ENCODE measurements at regions not wholly inside any gene's neighbourhood (a gene's known extent, or its start where the extent isn't known, plus 50 kb on each side); places are given as distances from the start of the nearest gene placed in this dataset.
"Not testable (repeated sequence)": the region's sequence is repeated elsewhere in the genome, so short reads cannot be mapped to it uniquely, and the experiment has no call there.

DNA sequence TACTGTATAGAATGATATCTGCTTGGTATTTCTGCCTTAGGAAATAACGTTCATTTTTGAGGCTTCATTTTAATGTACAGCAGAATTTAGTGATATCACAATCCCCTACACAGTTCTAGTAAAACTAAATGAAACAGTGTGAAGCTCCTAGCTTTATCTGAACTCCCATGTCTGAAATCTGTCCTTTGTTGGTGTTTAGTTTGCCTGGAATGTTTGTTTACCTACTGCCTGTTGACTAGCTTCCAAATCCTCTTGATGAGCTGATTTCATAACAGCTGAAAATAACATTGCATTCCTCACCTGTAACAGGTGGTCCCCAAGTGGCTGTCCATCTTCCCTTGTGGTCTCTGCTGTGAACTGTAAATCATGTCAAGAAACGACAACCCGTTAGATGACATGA is 629.1 kb downstream of the TTLL7 start:
- not testable (repeated sequence) for DNase-seq

- not testable (repeated sequence) for DNase-seq
These were observed 633.6 kb downstream of the TTLL7 start for GRCh38 chr1:83365320-83365719.

DNA sequence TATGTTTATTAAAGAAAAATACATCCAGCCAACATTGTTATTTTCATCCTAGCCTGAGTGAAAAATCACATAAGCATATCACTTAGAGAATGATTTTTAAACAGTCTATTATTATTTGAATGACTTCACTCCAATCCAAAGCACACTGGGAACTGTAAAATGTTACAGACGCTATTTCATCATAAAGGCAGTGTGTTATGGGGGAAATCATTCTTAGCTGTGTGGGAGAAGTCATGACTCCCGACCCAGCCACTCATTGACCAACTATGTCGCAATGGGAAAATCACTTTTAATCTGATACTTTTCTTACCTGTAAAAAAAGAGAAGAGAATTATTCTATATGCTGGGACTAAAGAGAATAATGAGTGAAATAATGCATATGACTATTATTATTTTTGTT is 653.6 kb downstream of the TTLL7 start:
- not testable (repeated sequence) for DNase-seq

DNA sequence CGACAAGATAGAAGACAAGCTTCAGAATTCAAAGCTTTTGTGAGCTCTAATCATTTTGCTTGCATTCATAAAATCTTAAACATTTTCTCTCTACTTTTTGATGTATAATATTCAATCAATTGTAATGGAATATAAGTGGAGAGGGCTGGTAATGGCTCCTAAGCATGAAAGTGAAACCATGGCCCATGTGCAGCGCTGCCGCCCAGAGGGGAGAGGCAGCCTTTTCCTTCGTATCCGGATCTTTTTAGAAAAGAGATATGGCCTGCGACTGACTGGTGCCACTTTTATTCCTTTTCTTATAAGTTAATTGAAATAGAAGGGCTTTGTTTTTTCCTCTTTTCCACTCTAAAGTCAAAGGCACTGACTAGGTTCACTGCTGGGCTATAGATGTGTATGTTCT is 655.2 kb downstream of the TTLL7 start:
- not testable (repeated sequence) for DNase-seq

DNA sequence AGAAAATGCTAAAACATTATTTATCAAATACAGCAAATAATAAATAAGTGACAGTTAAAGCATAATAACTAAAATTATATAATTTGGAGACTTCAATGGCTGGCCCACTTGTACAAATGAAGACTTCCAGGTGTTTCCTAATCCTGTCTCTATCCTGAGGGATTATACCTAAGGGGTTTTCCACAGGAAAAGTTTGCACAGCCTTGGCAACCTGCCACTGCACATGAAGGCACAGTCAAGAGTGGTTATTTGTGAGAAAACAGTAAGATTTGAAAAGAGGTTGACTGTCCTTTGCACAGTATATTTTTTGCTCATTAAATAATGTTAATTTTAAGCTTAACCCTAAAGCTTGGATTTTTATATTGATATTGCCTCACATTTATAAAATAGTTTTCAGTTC is 655.9 kb downstream of the TTLL7 start:
- DNase-seq = not testable (repeated sequence)

DNA sequence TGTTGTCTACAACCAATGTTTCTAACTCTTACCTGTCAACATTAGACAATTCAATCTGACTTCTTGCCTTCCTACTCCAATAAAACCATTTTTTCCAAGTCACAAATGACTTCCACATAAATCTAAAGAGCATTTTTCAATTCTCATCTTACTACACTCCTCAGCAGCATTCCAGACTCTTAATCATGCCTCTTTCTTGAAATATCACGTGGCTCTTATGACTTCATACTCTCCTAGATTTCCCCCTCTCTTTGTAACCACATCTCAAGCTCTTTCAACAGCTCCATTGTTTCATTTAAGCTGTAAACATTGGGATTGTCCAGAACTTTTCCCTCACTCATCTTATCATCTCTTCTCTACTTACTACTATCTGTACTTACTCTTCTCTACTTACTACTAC is 666.6 kb downstream of the TTLL7 start:
- not testable (repeated sequence) for DNase-seq

DNA sequence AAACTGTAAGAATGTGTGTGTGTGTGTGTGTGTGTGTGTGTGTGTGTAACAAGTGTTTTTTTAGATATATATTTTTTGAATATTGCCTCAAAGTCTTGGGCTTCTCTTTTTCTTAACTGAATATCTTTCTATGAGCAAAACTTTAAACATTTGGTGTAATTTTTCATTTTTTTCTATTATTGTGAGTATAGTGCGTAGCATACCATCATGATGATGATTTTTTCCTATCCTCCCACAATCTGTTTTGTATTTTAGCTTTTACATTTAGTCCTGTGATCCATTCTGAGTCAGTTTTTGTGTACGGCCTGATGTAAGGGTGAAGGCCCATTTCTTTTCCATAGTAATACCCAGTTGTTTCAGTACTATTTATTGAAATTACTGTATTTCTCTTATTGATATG is 680.6 kb downstream of the TTLL7 start:
- DNase-seq = no peak

DNA sequence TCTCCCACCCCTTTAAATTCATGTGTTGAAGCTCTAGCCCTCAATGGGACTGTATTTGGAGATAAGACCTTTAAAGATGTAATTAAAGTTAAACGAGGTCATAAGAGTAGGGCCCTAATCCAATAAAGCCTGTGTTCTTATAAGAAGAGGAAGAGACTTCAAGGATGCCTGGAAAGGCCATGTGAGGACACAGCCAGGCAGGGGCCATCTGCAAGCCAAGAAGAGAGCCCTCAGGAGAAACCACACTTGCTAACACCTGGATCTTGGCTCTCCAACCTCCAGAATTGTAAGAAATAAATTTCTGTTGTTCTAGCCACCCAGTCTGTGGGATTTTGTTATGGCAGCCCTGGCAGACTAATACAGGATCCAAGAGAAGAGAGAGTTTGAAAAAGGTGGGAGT is 683.5 kb downstream of the TTLL7 start:
- not testable (repeated sequence) for DNase-seq

GRCh38 chr1:83310161-83310560 is 688.8 kb downstream of the TTLL7 start:
- DNase-seq = not testable (repeated sequence)

- not testable (repeated sequence) for DNase-seq
These were observed 689.9 kb downstream of the TTLL7 start for GRCh38 chr1:83309035-83309434.

- DNase-seq = not testable (repeated sequence)
These were observed 692.1 kb downstream of the TTLL7 start for GRCh38 chr1:83306811-83307210.

DNA sequence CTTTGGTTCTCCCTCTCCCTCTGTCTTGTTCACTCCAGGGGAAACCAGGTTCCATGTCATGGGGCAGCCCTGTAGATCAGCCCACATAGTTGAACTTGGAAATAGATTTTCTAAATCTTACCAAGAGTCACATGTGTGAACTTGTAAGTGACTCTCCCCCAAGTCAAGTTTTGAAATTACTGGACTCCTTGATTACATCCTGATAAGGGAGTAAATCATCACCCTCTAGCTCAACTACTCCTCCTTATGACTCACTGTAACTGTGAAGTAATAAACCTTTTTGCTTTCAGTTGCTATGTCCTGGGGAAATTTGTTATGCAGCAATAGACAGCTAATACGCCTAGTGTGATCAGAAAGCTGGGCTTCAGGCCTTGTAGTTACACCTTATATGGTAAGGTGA is 703.3 kb downstream of the TTLL7 start:
- DNase-seq = not testable (repeated sequence)

DNA sequence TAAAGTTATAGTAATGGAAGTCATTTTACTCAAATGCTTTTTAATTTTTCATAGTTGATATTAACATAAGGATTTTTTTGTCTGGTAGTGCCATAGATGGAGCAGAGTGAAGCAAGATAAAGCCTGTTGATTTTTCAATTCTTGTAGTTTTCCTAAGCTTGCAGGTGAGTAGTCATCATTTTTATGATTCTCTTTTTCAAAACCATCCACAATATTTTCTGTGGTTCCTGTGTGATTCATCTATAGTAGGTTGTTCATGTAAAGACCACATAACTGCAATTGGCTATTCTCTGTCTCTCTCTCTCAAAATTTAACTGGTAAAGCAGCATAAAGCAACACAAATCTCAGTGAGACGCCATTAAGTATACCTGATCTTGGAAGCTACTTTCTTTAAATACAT is 711.5 kb downstream of the TTLL7 start:
- DNase-seq = not testable (repeated sequence)

DNA sequence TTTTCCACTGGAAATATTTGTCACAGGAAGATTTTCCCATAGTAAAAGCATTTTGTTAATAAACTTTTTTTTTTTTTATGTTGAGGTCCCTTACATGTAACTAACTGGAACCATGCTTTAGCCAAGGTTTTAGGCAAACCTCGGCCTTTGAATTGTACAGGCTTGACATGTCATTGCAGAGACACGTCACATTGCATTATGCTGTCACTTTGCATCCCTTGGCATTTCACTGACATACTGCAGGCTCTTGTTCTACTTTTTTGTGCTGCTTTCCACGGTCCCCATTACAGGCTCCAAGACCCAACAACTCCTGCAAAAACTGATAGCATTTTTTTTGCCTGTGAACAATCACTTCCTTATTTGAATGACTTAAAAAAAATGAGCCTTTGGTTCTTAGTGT is 724.3 kb downstream of the TTLL7 start:
- not testable (repeated sequence) for DNase-seq

GRCh38 chr1:83272484-83272883 is 726.4 kb downstream of the TTLL7 start:
- not testable (repeated sequence) for DNase-seq

- not testable (repeated sequence) for DNase-seq
These were observed 727.1 kb downstream of the TTLL7 start for GRCh38 chr1:83271834-83272233.

DNA sequence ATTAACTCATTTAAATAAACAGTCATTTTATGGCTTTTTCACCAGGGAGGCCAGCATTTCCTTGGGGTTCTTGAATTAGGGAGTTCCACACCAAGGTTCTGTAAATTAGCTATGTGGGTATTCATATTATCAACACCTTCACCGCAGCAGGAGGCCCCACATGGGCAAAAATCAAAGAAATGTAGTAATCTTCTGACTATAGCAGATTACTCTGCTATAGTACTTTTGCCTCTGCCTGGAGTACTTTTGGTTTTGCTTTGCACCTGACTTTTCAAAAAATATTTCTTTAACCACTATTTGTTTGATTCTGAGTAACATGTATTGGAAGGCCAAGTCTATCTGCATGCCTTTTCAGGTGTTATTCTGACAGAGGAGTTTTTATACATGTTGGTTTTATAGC is 728.1 kb downstream of the TTLL7 start:
- not testable (repeated sequence) for DNase-seq

DNA sequence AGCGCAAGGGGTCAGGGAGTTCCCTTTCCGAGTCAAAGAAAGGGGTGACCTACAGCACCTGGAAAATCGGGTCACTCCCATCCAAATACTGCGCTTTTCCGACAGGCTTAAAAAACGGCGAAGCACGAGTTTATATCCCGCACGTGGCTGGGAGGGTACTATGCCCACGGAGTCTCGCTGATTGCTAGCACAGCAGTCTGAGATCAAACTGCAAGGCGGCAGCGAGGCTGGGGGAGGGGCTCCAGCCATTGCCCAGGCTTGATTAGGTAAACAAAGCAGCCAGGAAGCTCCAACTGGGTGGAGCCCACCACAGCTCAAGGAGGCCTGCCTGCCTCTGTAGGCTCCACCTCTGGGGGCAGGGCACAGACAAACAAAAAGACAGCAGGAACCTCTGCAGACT is 735.1 kb downstream of the TTLL7 start:
- DNase-seq = not testable (repeated sequence)

- DNase-seq = not testable (repeated sequence)
These were observed 747.2 kb downstream of the TTLL7 start for GRCh38 chr1:83251687-83252086.

DNA sequence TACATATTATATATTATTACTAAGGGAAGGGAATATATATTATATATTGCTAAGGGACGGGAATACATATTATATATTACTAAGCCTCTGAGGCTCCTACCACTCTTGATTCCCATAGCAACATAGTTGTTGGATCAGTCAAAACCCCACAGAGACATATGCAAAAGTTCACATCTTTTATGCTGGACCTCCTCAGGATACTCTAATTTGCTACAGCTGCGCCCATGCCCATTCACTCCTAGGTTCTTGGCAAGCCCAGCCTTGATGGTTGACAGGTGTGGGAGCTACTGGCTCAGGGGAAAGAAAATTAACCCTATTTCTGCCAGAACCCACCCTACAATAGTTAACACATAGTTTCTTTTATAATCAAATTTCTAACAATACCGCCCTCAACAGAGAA is 752.2 kb downstream of the TTLL7 start:
- DNase-seq = not testable (repeated sequence)

GRCh38 chr1:83244832-83245231 is 754.1 kb downstream of the TTLL7 start:
- not testable (repeated sequence) for DNase-seq

DNA sequence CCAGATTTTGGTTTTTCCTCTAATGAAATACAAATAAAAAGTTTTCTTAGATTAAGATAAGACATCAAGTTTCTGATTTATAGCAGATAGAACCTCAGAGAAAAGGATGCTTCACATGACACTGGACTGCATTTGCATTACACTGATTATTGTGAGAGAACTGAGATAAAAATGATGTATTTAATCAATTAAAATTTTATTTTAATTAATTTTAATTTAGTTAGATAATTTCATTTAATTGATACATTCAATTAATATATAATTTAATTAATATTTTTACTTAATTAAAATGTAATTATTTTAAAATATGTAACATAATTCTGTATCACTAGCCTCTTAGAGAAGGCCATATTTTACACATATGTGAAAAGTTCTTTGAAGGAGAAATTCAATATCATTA is 759.4 kb downstream of the TTLL7 start:
- DNase-seq = not testable (repeated sequence)

DNA sequence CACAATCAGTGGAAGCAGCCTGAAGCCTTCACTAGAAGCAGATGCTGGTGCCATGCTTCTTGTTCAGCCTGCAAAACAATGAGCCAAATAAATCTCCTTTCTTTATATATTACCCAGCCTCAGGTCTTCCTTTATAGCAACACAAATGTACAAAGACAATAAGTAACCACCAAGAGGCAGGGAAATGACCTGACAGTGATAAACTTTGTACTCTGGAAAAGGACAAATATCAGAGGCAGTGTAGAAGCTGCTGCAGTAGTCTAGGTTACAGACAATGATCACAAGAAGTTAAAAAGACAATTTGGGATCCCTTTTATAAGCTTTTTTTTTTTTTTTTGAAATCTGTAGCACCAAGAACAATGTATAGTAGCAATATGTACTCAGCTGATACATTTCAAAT is 760.3 kb downstream of the TTLL7 start:
- not testable (repeated sequence) for DNase-seq

DNA sequence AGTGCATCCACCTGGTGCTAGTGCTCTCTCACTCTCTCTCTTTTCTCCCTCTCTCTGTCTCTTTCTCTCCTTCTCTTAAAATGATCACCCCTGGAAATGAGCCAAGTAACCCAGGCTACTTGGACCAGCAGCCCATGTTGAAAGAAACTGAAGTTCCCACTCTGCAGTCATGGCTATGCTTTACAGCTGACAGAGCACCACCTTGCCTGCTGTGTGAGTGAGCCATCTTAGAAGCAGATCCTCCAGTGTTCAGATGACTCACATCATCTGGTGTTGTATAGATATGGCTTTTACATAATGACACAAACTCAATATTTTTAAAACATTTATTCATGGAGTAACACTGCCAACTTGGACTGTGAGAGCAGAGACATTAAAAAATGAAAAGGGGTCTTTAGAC is 779.1 kb downstream of the TTLL7 start:
- DNase-seq = not testable (repeated sequence)

- not testable (repeated sequence) for DNase-seq
These were observed 780.8 kb downstream of the TTLL7 start for GRCh38 chr1:83218036-83218716.

Measured in occipital lobe (tissue), 1 donor.